Activated CD4-positive, alpha-beta T cell treated with anti-CD3 and anti-CD28 coated beads, Interleukin-2, Interleukin-6, amounts not matched to agents 100 ng/mL and 50 ng/mL, durations not matched to agents 16 hours and 8 hours (primary cell): ENCODE measurements at regions not wholly inside any gene's neighbourhood (a gene's known extent, or its start where the extent isn't known, plus 50 kb on each side); places are given as distances from the start of the nearest gene placed in this dataset.
A peak's percentile ranks its signal among the peaks of the same experiment; 100 is the strongest.

ENCODE experiments used
- DNase-seq: peaks from one replicate; pipeline ENCODE4 v3.0.0-alpha.2; 2020

- DNase-seq, result no peak
These were observed 103.1 kb downstream of the TOMM20 start for GRCh38 chr1:235025422-235025984.

DNA sequence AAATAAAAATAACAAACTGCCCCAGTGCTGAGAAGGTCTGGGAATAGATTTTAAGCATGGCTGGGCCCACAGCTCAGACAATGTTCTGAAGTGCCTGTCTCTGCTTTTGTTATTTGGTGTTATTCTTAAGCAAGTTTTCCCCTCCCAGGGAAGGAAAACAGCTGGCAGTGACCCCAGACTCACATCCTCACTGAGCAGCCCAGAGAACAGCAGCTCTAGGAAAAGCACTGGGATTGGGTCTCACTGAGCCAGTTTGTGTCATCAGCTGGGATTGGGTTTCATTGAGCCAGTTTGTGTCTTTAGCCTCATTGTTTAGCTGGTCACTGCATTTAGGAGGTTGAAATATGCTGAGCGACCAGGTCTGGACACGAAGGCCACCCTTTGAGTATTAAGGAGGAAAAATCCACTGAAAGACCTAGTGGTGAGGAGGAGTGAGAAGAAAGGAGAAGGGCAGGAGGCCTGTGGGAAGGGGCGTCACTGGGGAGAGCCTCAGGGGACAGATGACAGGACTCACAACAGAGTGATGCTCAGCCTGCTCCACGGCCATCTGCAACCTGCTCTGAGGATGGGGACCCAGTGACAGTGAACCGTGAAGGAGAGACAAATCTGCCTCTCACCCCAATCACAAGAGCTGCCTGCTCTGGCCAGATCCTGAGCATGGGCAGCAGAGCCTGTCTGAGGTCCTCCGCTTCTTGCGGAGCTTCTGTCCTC is 103.8 kb downstream of the TOMM20 start:
- DNase-seq, result no peak

DNA sequence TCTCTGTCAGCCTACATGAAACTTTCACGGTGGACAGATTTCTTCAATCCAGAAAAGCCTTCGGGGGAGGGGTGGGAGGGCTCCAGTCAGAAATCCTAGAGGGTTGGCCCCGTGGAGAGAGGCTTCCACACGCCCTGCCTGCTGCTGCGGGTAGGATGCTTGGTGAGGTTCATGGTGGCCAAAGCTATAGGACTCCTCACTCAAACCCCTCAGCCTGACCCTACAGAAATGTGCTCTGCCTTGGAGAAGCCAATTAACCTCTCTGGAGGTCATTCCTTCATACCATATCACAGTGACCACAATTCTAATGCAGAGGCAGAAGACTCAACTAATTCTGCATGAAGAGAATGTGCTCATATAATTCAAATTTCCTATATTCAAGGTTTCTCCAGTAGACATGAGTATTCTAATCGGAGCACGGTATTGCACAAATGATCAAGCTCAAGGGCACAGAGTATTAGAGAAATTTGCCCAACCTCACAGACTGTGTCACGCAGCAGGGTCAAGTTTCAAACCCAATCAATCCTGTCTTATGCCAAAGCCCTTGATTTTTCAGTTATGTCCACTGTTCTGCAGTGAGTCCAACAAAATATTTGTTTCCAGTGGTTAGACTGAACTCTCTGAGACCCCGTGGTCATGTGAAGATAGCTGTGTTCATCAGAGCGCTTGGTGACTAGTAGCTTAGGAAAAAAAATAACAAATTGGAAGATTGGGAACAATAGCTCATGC is 104.8 kb downstream of the TOMM20 start:
- no peak for DNase-seq

- DNase-seq, result peak; percentile 47
These were observed 105.5 kb downstream of the TOMM20 start for GRCh38 chr1:235022981-235023710.

GRCh38 chr1:235022341-235022980 is 106.2 kb downstream of the TOMM20 start:
- no peak for DNase-seq

DNA sequence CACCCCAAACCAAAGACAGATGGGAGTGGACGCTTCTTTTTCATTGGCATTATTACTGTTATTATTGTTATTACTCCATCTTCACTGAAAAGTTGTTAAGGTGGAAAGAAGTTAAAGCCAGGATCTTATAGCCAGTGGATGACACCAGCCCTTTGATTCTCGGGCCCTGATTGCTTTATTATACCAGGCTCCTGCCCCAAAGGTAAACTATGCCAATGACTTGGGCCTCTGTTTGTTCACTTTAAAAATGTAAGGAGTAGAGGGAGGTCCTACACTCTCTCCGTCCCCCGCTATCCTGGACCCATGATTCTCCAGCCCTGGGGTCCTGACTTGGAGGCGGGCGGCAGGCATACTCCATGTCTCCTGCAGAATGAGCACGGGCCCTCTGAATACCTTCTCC is 106.8 kb downstream of the TOMM20 start:
- DNase-seq, result no peak

DNA sequence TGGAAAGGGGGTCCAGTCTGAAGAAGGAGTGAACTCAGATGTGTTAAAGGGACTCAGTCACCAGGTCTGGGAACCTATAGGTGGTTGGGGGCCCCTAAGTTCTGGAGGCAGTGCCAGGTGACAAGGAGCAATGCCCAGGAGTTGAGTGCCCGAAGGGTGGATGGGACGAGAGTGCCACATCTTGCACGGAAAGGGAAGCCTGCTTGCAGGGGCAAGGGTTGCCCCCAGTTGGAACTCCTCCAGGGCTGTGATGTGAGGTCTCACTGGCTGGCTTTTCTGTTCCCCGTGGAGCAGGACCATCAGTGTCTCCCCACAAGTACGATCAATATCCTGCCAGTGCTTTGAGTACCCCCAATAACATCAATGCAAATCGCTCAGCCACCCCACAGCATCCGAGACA is 107.3 kb downstream of the TOMM20 start:
- no peak for DNase-seq

- DNase-seq, result no peak
These were observed 108.7 kb downstream of the TOMM20 start for GRCh38 chr1:235019961-235020360.

DNA sequence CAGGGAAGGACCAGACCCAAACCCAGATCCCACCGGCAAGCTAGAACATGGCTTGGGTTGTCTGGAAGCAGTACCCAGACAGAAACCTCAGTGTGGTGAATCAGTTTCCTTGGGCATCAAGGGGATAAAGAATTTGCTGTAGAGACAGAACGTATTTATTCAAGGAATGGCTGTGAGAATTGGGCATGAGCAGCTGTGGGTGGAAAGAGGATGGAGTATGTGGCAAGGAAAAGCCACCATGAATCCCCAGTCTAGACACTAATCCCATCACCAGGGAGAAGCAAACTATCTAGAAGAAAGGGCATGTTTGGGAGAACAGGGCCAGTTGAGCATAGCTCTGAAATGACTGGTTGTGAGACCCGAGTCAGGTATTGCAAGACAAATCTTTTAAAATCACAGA is 109.2 kb downstream of the TOMM20 start:
- DNase-seq, result no peak

DNA sequence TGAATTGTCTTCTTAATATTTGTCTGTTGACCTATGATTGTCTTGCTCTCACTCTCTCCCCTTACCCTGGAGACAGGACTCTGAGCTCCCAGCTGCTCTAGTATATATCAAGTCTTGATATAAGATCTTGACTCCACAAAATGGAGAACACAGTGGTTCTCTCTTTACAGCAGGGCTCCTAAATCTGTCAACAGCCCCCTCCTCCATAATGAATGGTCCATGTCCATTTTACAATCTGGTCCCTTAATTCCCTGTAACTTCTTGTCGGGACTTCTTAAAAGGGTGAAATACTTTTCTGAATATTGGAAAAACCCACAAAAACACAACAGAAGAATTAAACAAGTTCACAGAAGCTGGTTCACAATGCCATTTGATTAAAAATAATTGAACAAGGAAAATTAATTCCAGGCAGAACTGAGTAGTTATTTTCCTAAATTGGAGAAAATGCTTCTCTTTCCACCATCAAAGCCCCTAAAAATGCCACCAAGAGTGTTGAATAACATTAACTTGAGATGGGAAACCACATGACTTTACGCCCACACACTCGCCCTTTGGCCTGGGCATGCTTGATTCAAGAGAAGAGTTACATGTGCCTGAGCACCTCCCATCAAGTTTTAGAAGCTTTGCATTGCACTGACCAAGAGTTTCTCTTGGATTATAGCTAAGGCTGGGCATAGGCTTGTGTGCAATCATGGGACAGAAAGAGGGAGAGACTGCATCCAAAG is 109.8 kb downstream of the TOMM20 start:
- peak; percentile 32 for DNase-seq

DNA sequence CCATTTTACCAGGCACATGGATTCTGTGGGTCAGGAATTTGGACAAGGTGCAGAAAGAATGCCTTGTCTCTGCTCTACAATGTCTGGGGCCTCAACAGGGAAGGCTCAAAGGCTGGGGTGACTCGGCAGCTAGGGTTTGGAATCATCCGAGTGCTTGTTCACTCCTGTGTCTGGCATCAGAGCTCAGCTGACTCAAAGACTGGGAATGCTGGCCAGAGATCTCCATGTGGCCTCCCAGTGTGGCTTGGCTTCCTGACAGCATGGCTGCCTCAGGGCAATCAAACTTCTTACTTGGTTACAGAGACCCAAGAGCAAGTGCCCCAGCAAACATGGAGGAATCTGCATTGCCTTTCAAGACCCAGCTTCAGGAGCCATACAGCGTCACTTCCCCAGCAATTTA is 110.5 kb downstream of the TOMM20 start:
- no peak for DNase-seq

GRCh38 chr1:235017719-235018118 is 110.9 kb downstream of the TOMM20 start:
- no peak for DNase-seq

DNA sequence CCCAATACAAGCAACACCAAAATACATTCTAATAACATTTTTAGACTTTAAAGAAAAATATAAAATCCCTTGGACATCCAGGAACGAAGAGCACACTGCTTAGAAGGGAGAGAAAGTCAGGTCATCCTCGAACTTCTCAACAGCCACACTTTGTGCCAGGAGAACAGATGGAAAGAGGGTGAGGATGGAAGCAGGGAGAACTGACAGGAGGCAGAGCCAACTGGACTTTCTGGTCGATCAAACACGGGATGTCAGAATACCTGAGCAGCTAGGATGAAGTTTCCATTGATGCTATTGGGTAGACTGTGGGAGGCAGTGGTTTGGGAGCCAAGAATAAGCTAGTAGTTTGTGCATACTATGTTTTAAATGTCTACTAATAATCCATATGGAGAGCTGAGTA is 111.4 kb downstream of the TOMM20 start:
- DNase-seq, result no peak

DNA sequence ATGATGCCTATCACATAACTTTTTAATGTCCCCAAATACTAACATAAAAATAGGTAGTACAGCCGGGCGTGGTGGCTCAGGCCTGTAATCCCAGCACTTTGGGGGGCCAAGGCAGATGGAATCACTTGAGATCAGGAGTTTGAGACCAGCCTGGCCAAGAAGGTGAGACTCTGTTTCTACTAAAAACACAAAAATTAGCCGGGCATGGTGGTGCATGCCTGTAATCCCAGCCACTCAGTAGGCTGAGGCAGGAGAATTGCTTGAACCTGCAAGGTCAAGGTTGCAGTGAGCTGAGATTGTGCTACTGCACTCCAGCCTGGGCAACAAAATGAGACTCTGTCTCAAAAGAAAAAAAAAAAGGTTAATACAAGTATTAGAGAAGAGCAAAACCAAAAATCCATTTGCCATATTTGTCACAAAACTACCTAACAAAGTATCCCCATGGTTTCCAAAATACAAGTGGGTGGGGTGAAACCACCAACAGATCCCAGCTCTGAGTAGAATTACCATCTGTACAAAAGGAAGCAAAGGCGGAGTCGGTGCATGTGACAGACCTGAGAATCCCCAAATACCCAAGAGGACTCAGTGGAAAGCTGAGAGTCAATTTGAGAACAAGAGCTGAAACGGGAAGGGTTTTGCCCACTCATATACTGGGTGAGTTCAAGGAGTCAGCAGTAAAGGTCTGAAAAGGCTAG is 113.2 kb downstream of the TOMM20 start:
- DNase-seq, result peak; percentile 87

DNA sequence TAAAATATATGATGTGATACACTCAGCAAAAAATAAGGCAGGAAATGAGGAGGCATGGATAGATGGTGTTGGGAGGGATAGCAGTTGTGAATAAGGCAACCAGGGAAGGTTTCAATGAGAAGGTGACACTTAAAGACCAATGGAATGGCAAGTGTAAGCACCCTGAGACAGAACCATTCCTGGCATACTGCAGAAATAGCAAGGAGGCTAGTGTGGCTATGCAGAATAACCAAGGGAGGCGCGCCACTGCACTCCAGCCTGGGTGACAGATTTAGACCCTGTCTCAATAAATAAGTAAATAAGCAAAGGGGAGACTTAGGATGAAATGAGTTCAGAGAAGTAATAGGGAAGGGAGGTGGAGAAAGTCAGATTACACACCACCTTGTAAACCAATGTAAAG is 113.9 kb downstream of the TOMM20 start:
- DNase-seq, result no peak

DNA sequence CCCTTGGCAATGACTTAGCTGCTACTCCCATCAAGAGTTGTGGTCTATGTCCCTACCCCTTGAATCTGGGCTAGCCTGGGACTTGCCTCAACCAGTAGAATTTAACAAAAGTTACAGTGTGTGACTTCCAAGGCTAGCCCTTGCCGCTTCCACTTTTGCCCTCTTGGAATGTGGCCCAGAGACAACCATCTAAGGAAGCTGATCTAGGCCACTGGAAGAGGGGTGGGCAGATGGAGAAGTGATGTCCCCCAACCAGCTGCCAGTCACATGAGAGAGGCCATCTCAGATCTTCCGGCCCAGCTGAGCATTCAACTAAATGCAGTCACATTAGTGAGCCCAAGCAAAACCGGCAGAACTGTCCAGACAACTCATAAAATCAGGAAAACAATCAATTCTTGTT is 115.1 kb downstream of the TOMM20 start:
- no peak for DNase-seq

- DNase-seq, result no peak
These were observed 116.0 kb downstream of the TOMM20 start for GRCh38 chr1:235012436-235013210.

- DNase-seq, result peak; percentile 99
These were observed 116.8 kb downstream of the TOMM20 start for GRCh38 chr1:235011599-235012435.

DNA sequence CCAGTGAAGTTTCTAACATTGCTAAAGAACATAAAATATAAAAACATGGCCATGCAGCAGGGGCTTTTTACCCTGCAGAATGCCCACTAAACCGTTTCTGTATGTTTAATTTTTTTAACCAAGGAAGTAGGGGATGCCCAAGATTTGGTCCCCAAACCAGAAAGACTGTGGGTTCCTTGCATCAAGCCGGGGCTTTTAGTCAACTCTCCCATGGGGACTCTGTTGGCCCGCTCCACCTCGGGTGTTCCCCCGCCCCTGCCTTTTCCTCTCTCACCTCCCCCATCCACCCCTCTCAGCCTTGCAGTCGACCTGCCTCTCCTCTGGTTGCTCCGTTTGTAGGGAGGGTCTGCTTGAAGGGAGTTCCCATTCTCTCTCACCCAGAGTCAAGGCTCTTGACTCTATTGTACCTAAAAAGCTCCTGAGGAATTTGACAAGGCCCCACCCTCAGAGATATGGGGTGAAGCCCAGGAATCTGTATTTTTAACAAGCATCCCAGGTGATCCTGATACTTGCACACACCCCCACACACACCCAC is 117.5 kb downstream of the TOMM20 start:
- peak; percentile 83 for DNase-seq
